Stomach (tissue), 4 donors: ENCODE measurements at regions not wholly inside any gene's neighbourhood (a gene's known extent, or its start where the extent isn't known, plus 50 kb on each side); places are given as distances from the start of the nearest gene placed in this dataset.

Experiments used
- CTCF ChIP-seq, 7 experiments: fragments of 450-650 bp in 4 of 7; fragments of 200-600 bp in 3 of 7; sonication (generic) in 3 of 7; IDR thresholded peaks; one replicate each; pipeline ENCODE4 v1.5.1; 2016 to 2019; ENCODE audit warnings: antibody characterized with exemption in 7 of 7, control low read depth in 2 of 7, mild to moderate bottlenecking in 1 of 7
- POLR2A ChIP-seq, 4 donors: fragments of 450-650 bp; IDR thresholded peaks; one replicate each; pipeline ENCODE4 v1.6.1; 2016; ENCODE audit warnings: antibody characterized with exemption in 4 of 4, control low read depth in 2 of 4, mild to moderate bottlenecking in 1 of 4, moderate library complexity in 1 of 4

GRCh38 chr12:115491511-115492250 lies 785.8 kb downstream of the MED13L start:
- TF ChIP-seq POLR2A (IDR thresholded peaks at IDR 0.05): no peak
- no peak for TF ChIP-seq CTCF (IDR thresholded peaks at IDR 0.05)
